Heart right ventricle (tissue), 16 donors: ENCODE measurements at regions not wholly inside any gene's neighbourhood (a gene's known extent, or its start where the extent isn't known, plus 50 kb on each side); places are given as distances from the start of the nearest gene placed in this dataset.
"Not testable (repeated sequence)": the region's sequence is repeated elsewhere in the genome, so short reads cannot be mapped to it uniquely, and the experiment has no call there.

ENCODE experiments used
- ATAC-seq, 8 donors: fragments of 200-7000 bp; cut with Tn5 transposase; one replicate each; pipeline ENCODE4 v1.9.1; 2020; ENCODE audit warnings: mild to moderate bottlenecking in 8 of 8, moderate library complexity in 8 of 8, moderate number of reproducible peaks in 1 of 8
- DNase-seq, 2 donors: peaks; one replicate each; pipeline ENCODE4 v3.0.0-alpha.2; 2020
- H3K27ac ChIP-seq, 10 donors: fragments of 200-600 bp; sonication (generic) in 2 of 10; one replicate each; pipeline versions ENCODE4 v1.5.0 to v1.8.0; 2020 to 2022; ENCODE audit warnings: mild to moderate bottlenecking in 3 of 10
- H3K27me3 ChIP-seq, 7 donors: fragments of 200-600 bp; one replicate each; pipeline ENCODE4 v1.8.0; 2021 to 2022; ENCODE audit warnings: mild to moderate bottlenecking in 2 of 7
- H3K36me3 ChIP-seq, 9 donors: fragments of 200-600 bp; sonication (generic) in 1 of 9; one replicate each; pipeline versions ENCODE4 v1.5.0 to v1.8.0; 2020 to 2022; ENCODE audit warnings: mild to moderate bottlenecking in 2 of 9
- H3K4me1 ChIP-seq, 9 donors: fragments of 200-600 bp; sonication (generic) in 1 of 9; one replicate each; pipeline versions ENCODE4 v1.5.0 to v1.8.0; 2020 to 2022; ENCODE audit warnings: mild to moderate bottlenecking in 4 of 9
- H3K4me3 ChIP-seq, 10 donors: fragments of 200-600 bp; sonication (generic) in 2 of 10; one replicate each; pipeline versions ENCODE4 v1.5.0 to v1.8.0; 2020 to 2022; ENCODE audit warnings: mild to moderate bottlenecking in 7 of 10, moderate library complexity in 2 of 10
- H3K9me3 ChIP-seq, 11 donors: fragments of 200-600 bp in 10 of 11; sonication (generic) in 2 of 11; one replicate each; pipeline versions ENCODE4 v1.5.0 to v1.8.0; 2013 to 2022; ENCODE audit warnings: mild to moderate bottlenecking in 2 of 11, control low read depth in 1 of 11, moderate library complexity in 1 of 11
- CTCF ChIP-seq, 9 donors: fragments of 200-600 bp; sonication (generic) in 2 of 9; IDR thresholded peaks; one replicate each; pipeline versions ENCODE4 v1.5.0 to v1.8.0; 2021 to 2022; ENCODE audit warnings: antibody characterized with exemption in 9 of 9, mild to moderate bottlenecking in 5 of 9, moderate library complexity in 1 of 9
- WGBS, 2 donors: extraction: QIAGEN DNeasy Blood & Tissue Kit; methylation state at CpG; one replicate each; pipeline ENCODE4 v1.1.7; 2013; ENCODE audit warnings: inconsistent platforms in 1 of 2; 5-methylcytosine and 5-hydroxymethylcytosine counted together
- intact Hi-C, 10 donors: fragments of 100-400 bp; cut with DNase I; formaldehyde crosslinking; loops; one replicate each; pipeline versions ENCODE4 v1.11.1 to v1.14.2; 2022
- donor health status: Arrhythmogenic right ventricular cardiomyopathy.
- donor health status: ischemic (EF 13 %, LVEDD 7.1; RV severe dilation, severe dysfunction).
- donor health status: healthy with polysubstance abuse.
- donor health status: DM: no; HTN: yes; CAD: no.
- donor health status: DM: no; HTN: no; CAD: no.
- donor health status: ischemic (EF 25% LVEDD 6.9; RV normal size, moderate dysfunction).
- donor health status: ischemic (EF 25% LVEDD 5.7; RV mildly dilated, moderate dysfunction).
- donor health status: healthy.
- donor health status: DM: yes; HTN: yes; CAD: no.
- donor health status: Ischemic cardiomyopathy.
- donor health status: ischemic (EF 35%, LVEDD 5.7; RV mildly dilated, moderate dysfunction).
- donor health status: nonischemic (EF 11% LVEDD 7.7; RV severe dilation, severe dysfunction).
- donor health status: DM: yes; HTN: yes; CAD: no.
- donor health status: PGD.
- donor health status: ischemic (EF 29% LVEDD 5.4; RV normal size, mild dysfunction).
- donor health status: nonischemic (EF 23%, LVEDD 6.1; RV moderate dilation, normal function).

DNA sequence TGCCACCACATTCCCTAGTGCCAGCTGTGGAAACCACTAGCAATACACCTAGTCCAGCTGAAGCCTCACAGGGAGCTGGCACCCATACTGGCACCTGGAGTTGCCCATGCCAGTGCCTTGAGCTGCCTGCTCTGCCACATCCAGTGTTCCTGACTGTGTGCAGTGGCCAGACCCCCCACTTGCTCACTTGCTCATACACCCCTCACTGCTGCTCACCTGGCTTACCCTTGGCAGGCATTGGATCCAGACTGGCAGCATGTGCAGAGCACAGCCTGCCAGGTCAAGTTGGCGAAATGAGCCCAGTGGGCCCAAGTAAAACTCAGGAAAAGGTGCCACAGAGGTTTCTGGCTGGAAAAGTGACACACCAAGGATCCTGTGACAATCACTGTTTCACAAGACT is 1618.6 kb upstream of the PRMT6 start:
- intact Hi-C loops: no loop called here
- no peak overlapping the region for H3K4me3 ChIP-seq
- H3K4me1 ChIP-seq: no peaks in the 10 kb centered on the region
- no peaks in the 10 kb centered on the region for H3K27me3 ChIP-seq
- 64 to 76% methylated on average over 1 of the region's 1 CpG for WGBS, 2 donors
- DNase-seq (no peak), ATAC-seq (no peak)
- H3K9me3 ChIP-seq: peaks cover 0 to 23% (median 0%) of the 10 kb centered on the region in 11 donors
- no peak for TF ChIP-seq CTCF (IDR thresholded peaks at IDR 0.05)
- no peak overlapping the region for H3K27ac ChIP-seq
- H3K36me3 ChIP-seq: no peaks in the 10 kb centered on the region

DNA sequence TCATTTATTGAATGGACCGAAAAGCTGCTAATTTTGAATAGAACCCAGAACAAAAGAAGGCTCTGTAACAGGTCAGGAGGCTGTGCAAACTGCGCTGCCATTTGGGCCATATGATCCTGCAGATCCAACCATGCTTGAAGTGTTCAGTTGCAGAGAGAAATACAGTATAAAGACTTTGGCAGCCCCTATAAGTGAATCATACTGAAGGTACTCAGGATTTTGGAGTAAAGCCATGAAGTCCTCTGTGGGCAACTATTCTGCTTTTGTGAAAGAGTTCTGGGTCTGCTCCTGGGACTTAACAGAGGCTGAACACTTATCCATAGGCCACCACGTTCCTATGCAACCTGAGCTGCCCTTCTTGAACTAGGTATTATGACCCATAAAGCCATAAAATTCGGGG is 1613.6 kb upstream of the PRMT6 start:
- ATAC-seq (no peak), DNase-seq (no peak)
- Histone ChIP-seq H3K27ac (no peak overlapping the region), H3K36me3 (no peaks in the 10 kb centered on the region), H3K4me1 (no peaks in the 10 kb centered on the region), H3K9me3 (peaks cover 0 to 15% (median 0%) of the 10 kb centered on the region in 11 donors), H3K4me3 (no peak overlapping the region), H3K27me3 (no peaks in the 10 kb centered on the region)
- intact Hi-C loops: no loop called here
- WGBS, 2 donors: 62 to 66% methylated on average over 4 of the region's 4 CpGs
- TF ChIP-seq CTCF (IDR thresholded peaks at IDR 0.05): no peak

DNA sequence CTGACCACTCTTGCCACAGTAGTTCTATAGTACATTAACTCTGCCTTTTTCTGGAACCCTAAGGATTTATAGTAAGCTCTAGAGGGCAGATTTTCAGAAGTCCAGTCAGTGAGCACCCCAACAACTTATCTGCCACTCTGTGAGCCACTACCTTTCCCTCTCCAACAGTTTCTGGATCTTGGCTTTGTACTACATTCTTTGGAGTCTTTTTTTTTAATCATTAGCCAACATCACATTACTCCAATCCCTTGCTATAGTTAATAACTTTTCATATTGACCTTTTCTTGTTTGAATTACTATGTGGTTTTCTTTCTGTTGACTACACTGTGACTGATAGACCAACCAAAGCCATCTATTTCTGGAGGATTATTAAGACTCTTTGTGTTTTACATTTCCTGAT is 1596.7 kb upstream of the PRMT6 start:
- Histone ChIP-seq H3K36me3 (no peaks in the 10 kb centered on the region), H3K4me3 (no peak overlapping the region), H3K27ac (no peak overlapping the region), H3K4me1 (no peaks in the 10 kb centered on the region), H3K27me3 (no peaks in the 10 kb centered on the region), H3K9me3 (peaks cover 0 to 3% (median 0%) of the 10 kb centered on the region in 11 donors)
- no peak for TF ChIP-seq CTCF (IDR thresholded peaks at IDR 0.05)
- intact Hi-C loops: no loop called here
- ATAC-seq (no peak), DNase-seq (no peak)

GRCh38 chr1:105462308-105462707 is 1594.2 kb upstream of the PRMT6 start:
- intact Hi-C loops: no loop called here
- Histone ChIP-seq H3K4me3 (no peak overlapping the region), H3K36me3 (no peaks in the 10 kb centered on the region), H3K27ac (no peak overlapping the region), H3K9me3 (no peaks in the 10 kb centered on the region), H3K4me1 (no peaks in the 10 kb centered on the region), H3K27me3 (no peaks in the 10 kb centered on the region)
- 81 to 86% methylated on average over 2 of the region's 2 CpGs for WGBS, 2 donors
- DNase-seq (no peak), ATAC-seq (no peak)
- no peak for TF ChIP-seq CTCF (IDR thresholded peaks at IDR 0.05)

GRCh38 chr1:105467549-105467948 is 1588.9 kb upstream of the PRMT6 start:
- Histone ChIP-seq H3K27ac (no peak overlapping the region), H3K36me3 (no peaks in the 10 kb centered on the region), H3K4me1 (no peaks in the 10 kb centered on the region), H3K27me3 (no peaks in the 10 kb centered on the region), H3K4me3 (no peak overlapping the region), H3K9me3 (peaks cover 0 to 4% (median 0%) of the 10 kb centered on the region in 11 donors)
- TF ChIP-seq CTCF (IDR thresholded peaks at IDR 0.05): no peak
- ATAC-seq (no peak), DNase-seq (no peak)
- intact Hi-C loops: no loop called here

- ATAC-seq, H3K27me3 ChIP-seq, H3K4me3 ChIP-seq, H3K9me3 ChIP-seq, H3K4me1 ChIP-seq, DNase-seq, H3K36me3 ChIP-seq, intact Hi-C loops, H3K27ac ChIP-seq: not testable (repeated sequence)
- WGBS, 2 donors: 52 to 64% methylated on average over 7 of the region's 7 CpGs
Measured at GRCh38 chr1:105470541-105470940, 1585.9 kb upstream of the PRMT6 start.
